ENCODE measurements at regions not wholly inside any gene's neighbourhood (a gene's known extent, or its start where the extent isn't known, plus 50 kb on each side); places are given as distances from the start of the nearest gene placed in this dataset.

DNA sequence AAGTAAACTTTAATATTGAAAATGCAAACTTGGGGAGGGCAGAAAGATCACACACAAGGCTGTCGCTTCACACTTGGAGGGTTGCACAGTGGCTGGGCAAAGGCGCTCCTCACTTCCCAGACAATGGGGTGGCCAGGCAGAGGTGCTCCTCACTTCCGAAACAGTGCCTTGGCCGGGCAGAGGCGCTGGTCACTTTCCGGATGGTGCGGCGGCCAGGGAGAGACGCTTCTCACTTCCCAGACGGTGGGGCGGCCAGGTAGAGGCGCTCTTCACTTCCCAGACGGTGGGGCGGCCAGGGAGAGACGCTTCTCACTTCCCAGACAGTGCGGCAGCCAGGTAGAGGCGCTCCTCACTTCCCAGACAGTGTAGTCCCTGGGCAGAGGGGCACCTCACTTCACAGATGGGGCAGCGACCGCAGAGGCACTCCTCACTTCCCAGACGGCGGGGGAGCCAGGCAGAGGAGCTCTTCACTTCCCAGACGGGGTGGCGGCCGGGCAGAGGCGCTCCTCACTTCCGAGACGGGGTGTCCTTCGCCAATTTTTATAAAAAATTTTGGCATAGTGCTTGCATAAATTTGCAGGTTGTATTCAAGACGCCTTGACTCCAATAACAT is 140.8 kb upstream of the PZP start:
- DNase-seq (ENCODE audit: extremely low read depth, low read depth) = no peak

GRCh38 chr12:9347328-9348127 is 139.3 kb upstream of the PZP start:
- H3K4me3 ChIP-seq (replicated peaks; ENCODE audit: low read depth, low read length) = no peak overlapping the region
- TF ChIP-seq, protein P1, sequence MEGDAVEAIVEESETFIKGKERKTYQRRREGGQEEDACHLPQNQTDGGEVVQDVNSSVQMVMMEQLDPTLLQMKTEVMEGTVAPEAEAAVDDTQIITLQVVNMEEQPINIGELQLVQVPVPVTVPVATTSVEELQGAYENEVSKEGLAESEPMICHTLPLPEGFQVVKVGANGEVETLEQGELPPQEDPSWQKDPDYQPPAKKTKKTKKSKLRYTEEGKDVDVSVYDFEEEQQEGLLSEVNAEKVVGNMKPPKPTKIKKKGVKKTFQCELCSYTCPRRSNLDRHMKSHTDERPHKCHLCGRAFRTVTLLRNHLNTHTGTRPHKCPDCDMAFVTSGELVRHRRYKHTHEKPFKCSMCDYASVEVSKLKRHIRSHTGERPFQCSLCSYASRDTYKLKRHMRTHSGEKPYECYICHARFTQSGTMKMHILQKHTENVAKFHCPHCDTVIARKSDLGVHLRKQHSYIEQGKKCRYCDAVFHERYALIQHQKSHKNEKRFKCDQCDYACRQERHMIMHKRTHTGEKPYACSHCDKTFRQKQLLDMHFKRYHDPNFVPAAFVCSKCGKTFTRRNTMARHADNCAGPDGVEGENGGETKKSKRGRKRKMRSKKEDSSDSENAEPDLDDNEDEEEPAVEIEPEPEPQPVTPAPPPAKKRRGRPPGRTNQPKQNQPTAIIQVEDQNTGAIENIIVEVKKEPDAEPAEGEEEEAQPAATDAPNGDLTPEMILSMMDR (IDR thresholded peaks at IDR 0.05; ENCODE audit: low read depth, low read length, missing control alignments) = no peak
- DNase-seq (ENCODE audit: extremely low read depth, low read depth) = no peak

More for the DNA sequence above, 140.8 kb upstream of the PZP start:
- TF ChIP-seq, protein P1 (IDR thresholded peaks at IDR 0.05; ENCODE audit: low read depth, low read length, missing control alignments) = no peak
- H3K4me3 ChIP-seq (replicated peaks; ENCODE audit: low read depth, low read length) = no peak overlapping the region

GRCh38 chr12:9346866-9347327 is 138.7 kb upstream of the PZP start:
- TF ChIP-seq, protein P1 (IDR thresholded peaks at IDR 0.05; ENCODE audit: low read depth, low read length, missing control alignments) = no peak
- no peak overlapping the region for H3K4me3 ChIP-seq (replicated peaks; ENCODE audit: low read depth, low read length)
- DNase-seq (ENCODE audit: extremely low read depth, low read depth) = no peak

GRCh38 chr12:9345171-9345570 is 137.0 kb upstream of the PZP start:
- no peak for DNase-seq (ENCODE audit: extremely low read depth, low read depth)
- no peak overlapping the region for H3K4me3 ChIP-seq (replicated peaks; ENCODE audit: low read depth, low read length)
- TF ChIP-seq, protein P1 (IDR thresholded peaks at IDR 0.05; ENCODE audit: low read depth, low read length, missing control alignments) = no peak

GRCh38 chr12:9344541-9344940 is 136.3 kb upstream of the PZP start:
- TF ChIP-seq, protein P1 (IDR thresholded peaks at IDR 0.05; ENCODE audit: low read depth, low read length, missing control alignments) = no peak
- H3K4me3 ChIP-seq (replicated peaks; ENCODE audit: low read depth, low read length) = no peak overlapping the region
- no peak for DNase-seq (ENCODE audit: extremely low read depth, low read depth)

DNA sequence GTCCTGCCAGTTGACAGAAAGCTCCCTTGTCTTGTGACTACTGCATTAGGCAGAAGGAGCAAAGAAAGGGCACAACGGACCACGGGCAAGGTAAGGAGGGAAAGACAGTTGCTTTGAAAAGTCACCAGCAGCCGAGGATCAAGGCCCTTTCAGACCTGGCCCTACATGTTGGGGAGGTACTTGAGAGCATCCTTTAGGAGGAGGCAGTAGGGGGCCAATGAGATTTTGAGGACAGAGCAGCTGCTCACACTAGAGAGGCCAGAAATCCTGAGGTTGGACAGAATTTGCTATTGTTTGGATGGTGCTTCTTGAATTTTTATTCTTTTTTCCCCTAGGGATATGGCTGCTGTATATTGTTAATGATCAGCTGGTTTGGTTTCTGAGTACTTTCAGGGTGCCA is 135.5 kb upstream of the PZP start:
- no peak for DNase-seq (ENCODE audit: extremely low read depth, low read depth)
- H3K4me3 ChIP-seq (replicated peaks; ENCODE audit: low read depth, low read length) = no peak overlapping the region
- TF ChIP-seq, protein P1 (IDR thresholded peaks at IDR 0.05; ENCODE audit: low read depth, low read length, missing control alignments) = no peak
